ENCODE measurements at regions not wholly inside any gene's neighbourhood (a gene's known extent, or its start where the extent isn't known, plus 50 kb on each side); places are given as distances from the start of the nearest gene placed in this dataset.

DNA sequence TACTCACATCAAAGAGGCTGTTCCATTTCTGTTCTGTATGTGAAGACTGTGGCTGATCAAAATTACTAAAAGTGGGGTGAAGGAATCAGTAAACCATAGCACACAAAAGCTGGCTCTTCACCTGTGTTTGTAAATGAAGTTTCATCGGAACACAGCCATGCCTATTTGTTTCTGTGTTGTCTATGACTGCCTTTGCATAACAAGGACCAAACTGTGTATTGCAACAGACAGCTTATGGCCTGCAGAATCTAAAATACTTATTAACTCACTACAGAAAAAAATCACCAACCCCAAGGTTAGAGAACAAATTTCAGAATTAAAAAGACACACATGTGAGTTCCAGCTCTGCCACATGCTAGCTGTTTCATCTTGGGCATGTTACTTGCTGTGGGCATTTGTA is 163.9 kb downstream of the LYPLAL1 start:
- TF ChIP-seq, protein P1, sequence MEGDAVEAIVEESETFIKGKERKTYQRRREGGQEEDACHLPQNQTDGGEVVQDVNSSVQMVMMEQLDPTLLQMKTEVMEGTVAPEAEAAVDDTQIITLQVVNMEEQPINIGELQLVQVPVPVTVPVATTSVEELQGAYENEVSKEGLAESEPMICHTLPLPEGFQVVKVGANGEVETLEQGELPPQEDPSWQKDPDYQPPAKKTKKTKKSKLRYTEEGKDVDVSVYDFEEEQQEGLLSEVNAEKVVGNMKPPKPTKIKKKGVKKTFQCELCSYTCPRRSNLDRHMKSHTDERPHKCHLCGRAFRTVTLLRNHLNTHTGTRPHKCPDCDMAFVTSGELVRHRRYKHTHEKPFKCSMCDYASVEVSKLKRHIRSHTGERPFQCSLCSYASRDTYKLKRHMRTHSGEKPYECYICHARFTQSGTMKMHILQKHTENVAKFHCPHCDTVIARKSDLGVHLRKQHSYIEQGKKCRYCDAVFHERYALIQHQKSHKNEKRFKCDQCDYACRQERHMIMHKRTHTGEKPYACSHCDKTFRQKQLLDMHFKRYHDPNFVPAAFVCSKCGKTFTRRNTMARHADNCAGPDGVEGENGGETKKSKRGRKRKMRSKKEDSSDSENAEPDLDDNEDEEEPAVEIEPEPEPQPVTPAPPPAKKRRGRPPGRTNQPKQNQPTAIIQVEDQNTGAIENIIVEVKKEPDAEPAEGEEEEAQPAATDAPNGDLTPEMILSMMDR (IDR thresholded peaks at IDR 0.05), result no peak
- TF ChIP-seq POLR2A (IDR thresholded peaks at IDR 0.05), result no peak

Measured in adrenal gland (tissue), 5 donors.